DND-41 (cell line): ENCODE measurements at regions not wholly inside any gene's neighbourhood (a gene's known extent, or its start where the extent isn't known, plus 50 kb on each side); places are given as distances from the start of the nearest gene placed in this dataset.

Experiments
- ATAC-seq: fragments of 200-7000 bp; cut with Tn5 transposase; 3 replicates; pipeline ENCODE4 v1.9.1; 2021; ENCODE audit warnings: low read depth; ENCODE audit not compliant: insufficient read depth
- DNase-seq: peaks from one replicate; pipeline ENCODE4 v3.0.0-alpha.2; 2020
- H2AFZ ChIP-seq: 2 replicates; pipeline ENCODE4 v1.6.0; 2012; ENCODE audit warnings: low read depth, low read length
- H3K27ac ChIP-seq: 2 replicates; pipeline ENCODE4 v1.5.1; 2012; ENCODE audit warnings: low read length, inconsistent platforms
- H3K27me3 ChIP-seq: fragments of 200-600 bp; sonication (generic); 2 replicates; pipeline ENCODE4 v1.6.0; 2012; ENCODE audit warnings: low read length, mild to moderate bottlenecking, inconsistent platforms; ENCODE audit not compliant: insufficient read depth, poor library complexity
- H3K36me3 ChIP-seq: 2 replicates; pipeline ENCODE4 v1.5.1; 2012; ENCODE audit warnings: low read length, inconsistent platforms; ENCODE audit not compliant: insufficient read depth
- H3K4me1 ChIP-seq: 2 replicates; pipeline ENCODE4 v1.5.1; 2012; ENCODE audit warnings: mild to moderate bottlenecking, low read length; ENCODE audit not compliant: insufficient read depth
- H3K4me2 ChIP-seq: 2 replicates; pipeline ENCODE4 v1.6.0; 2012; ENCODE audit warnings: mild to moderate bottlenecking, moderate library complexity, low read length, inconsistent platforms; ENCODE audit not compliant: insufficient read depth
- H3K4me3 ChIP-seq, 2 experiments: fragments of 200-600 bp in 1 of 2; shearing (Covaris generic) in 1 of 2; 2 replicates each; pipeline ENCODE4 v1.5.1; 2012 to 2016; ENCODE audit warnings: inconsistent platforms in 2 of 2, low read length in 2 of 2, mild to moderate bottlenecking in 2 of 2, low read depth in 1 of 2, moderate library complexity in 1 of 2
- H3K79me2 ChIP-seq: 2 replicates; pipeline ENCODE4 v1.6.0; 2012; ENCODE audit warnings: low read length, inconsistent platforms; ENCODE audit not compliant: insufficient read depth
- H3K9ac ChIP-seq: 2 replicates; pipeline ENCODE4 v1.6.0; 2012; ENCODE audit warnings: low read depth, mild to moderate bottlenecking, inconsistent platforms, low read length, moderate library complexity
- H3K9me3 ChIP-seq: 2 replicates; pipeline ENCODE4 v1.5.1; 2012; ENCODE audit warnings: low read length, moderate library complexity, mild to moderate bottlenecking, inconsistent platforms; ENCODE audit not compliant: insufficient read depth, severe bottlenecking
- H4K20me1 ChIP-seq: 2 replicates; pipeline ENCODE4 v1.6.0; 2012; ENCODE audit warnings: low read length; ENCODE audit not compliant: insufficient read depth
- CTCF ChIP-seq: IDR thresholded peaks from 2 replicates; pipeline ENCODE4 v1.5.1; 2012; ENCODE audit warnings: borderline replicate concordance, low read length, moderate library complexity, mild to moderate bottlenecking; ENCODE audit not compliant: poor library complexity, severe bottlenecking; ENCODE audit errors: extremely low read depth
- EZH2 ChIP-seq: IDR thresholded peaks from 3 replicates; pipeline ENCODE4 v1.6.1; 2012; ENCODE audit warnings: borderline replicate concordance, low read depth, mild to moderate bottlenecking, moderate library complexity, low read length, inconsistent platforms; ENCODE audit not compliant: severe bottlenecking

- H2AFZ ChIP-seq, result no peak overlapping the region
- H3K27ac ChIP-seq, result no peak overlapping the region
- no peaks in the 10 kb centered on the region for H3K9me3 ChIP-seq
- TF ChIP-seq EZH2, result no peak
- TF ChIP-seq CTCF, result no peak
- no peaks in the 10 kb centered on the region for H3K27me3 ChIP-seq
- H4K20me1 ChIP-seq, result no peaks in the 10 kb centered on the region
- no peaks in the 10 kb centered on the region for H3K36me3 ChIP-seq
- no peaks in the 10 kb centered on the region for H3K79me2 ChIP-seq
- ATAC-seq (no peak), DNase-seq (no peak)
- H3K9ac ChIP-seq, result no peak overlapping the region
- H3K4me1 ChIP-seq, result peaks cover 47% of the 10 kb centered on the region
- H3K4me2 ChIP-seq, result no peak overlapping the region
- H3K4me3 ChIP-seq, result no peak overlapping the region
These were observed 344.3 kb upstream of the TBL1XR1 start for GRCh38 chr3:177541541-177541940.

DNA sequence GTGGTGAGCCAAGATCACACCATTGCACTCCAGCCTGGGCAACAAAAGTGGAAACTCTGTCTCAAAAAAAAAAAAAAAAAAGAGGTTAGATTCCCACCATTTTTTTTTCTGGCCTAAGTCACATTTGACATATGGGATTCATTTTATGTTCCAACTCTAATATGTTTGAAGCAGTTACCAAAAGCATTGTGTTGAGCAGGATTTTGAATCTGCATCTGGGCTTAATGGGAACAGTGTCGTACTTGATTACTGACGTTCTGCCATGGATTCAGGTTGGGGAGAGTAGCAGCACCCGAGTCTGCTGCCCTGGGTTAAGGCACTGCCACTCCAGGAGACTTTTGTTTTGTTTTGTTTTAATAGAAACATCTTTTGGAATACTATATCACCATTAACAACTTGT, 348.7 kb upstream of the TBL1XR1 start:
- no peak for ATAC-seq
- no peaks in the 10 kb centered on the region for H3K9me3 ChIP-seq
- no peaks in the 10 kb centered on the region for H3K79me2 ChIP-seq
- no peaks in the 10 kb centered on the region for H4K20me1 ChIP-seq
- TF ChIP-seq EZH2 (no peak), CTCF (no peak)
- no peak overlapping the region for H3K27ac ChIP-seq
- H3K4me3 ChIP-seq, result no peak overlapping the region
- H2AFZ ChIP-seq, result no peak overlapping the region
- H3K9ac ChIP-seq, result no peak overlapping the region
- H3K36me3 ChIP-seq, result no peaks in the 10 kb centered on the region
- no peak overlapping the region for H3K4me2 ChIP-seq
- H3K27me3 ChIP-seq, result no peaks in the 10 kb centered on the region
- H3K4me1 ChIP-seq, result peaks cover 7% of the 10 kb centered on the region
- no peak for DNase-seq

DNA sequence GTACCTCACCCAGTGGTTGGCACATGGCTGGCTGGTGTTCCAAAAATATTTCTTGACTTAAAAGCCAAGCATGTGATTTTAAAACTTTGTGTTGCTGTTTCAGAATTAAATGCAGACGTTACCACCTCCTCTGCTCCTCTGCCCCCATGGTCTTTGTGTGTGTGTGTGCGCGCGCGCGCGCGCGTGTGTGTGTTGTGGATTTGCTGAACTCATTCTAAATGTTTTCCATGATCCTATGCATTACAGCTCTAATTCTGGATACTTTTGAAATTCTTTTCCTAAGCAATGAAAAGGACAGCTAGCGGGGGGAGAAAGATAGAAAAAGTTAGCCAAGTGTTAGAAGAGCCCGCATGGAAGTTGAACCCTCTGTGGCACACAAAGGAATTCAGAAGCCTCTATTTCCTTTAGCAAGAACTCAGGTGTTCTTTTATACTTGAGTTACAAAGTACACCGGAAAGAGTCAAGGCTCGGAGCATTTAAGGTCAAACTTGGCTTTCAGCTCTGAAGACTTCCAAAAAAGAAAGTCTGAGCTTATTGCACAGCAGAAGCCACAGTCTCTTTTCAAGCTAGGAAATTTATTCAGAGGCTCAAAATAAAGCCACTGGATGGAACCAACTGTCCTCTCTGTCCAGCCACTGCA, 350.5 kb upstream of the TBL1XR1 start:
- Histone ChIP-seq H3K79me2 (no peaks in the 10 kb centered on the region), H3K4me1 (peaks cover 10% of the 10 kb centered on the region), H3K4me2 (no peak overlapping the region), H3K27ac (no peak overlapping the region), H3K36me3 (no peaks in the 10 kb centered on the region), H3K9ac (no peak overlapping the region), H2AFZ (no peak overlapping the region), H4K20me1 (no peaks in the 10 kb centered on the region), H3K9me3 (no peaks in the 10 kb centered on the region), H3K27me3 (no peaks in the 10 kb centered on the region), H3K4me3 (no peak overlapping the region)
- ATAC-seq, result no peak
- DNase-seq, result no peak
- TF ChIP-seq EZH2 (no peak), CTCF (no peak)

DNA sequence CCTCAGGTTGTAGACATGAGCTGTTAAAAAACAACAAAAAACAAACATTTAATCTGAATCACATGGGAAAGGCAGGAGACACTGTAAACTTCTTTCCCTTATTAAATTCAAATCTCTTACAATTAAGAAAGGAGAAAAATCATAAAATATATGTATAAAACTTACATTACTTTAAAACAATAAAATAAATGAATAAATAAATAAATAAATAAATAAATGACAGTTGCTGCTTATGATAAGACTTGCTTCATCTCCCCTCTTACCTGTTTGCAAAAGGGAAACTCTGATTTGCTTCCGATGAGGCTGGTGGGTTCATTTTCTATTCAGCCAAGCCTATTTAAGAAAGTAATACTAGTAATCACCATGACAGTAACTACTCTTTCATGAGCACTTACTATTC, 353.4 kb upstream of the TBL1XR1 start:
- Histone ChIP-seq H3K79me2 (no peaks in the 10 kb centered on the region), H2AFZ (no peak overlapping the region), H3K36me3 (no peaks in the 10 kb centered on the region), H3K27ac (no peak overlapping the region), H3K27me3 (no peaks in the 10 kb centered on the region), H4K20me1 (no peaks in the 10 kb centered on the region), H3K9ac (no peak overlapping the region), H3K9me3 (no peaks in the 10 kb centered on the region), H3K4me3 (no peak overlapping the region), H3K4me2 (no peak overlapping the region), H3K4me1 (peaks cover 17% of the 10 kb centered on the region)
- DNase-seq, result no peak
- TF ChIP-seq EZH2 (no peak), CTCF (no peak)
- ATAC-seq, result no peak
